ENCODE measurements at regions not wholly inside any gene's neighbourhood (a gene's known extent, or its start where the extent isn't known, plus 50 kb on each side); places are given as distances from the start of the nearest gene placed in this dataset.

DNA sequence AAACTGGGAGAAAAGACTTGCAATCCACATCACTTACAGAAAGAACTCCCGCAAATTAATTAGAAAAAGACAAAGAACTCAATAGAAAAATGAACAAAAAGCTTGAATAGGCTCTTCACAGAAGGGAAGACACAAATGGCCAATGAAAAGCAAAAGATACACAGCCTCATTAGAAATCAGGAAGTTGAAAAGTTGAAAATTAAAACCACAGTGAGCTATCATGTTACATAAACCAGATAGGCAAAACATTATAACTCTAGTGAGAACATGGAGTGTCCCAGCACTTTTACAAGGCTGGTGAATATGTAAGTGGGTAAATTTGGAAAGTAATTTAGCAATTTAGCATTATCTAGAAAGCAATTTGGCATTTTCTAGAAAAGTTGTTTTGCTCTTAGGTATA is 158.4 kb upstream of the RASSF8 start:
- TF ChIP-seq, protein P1, sequence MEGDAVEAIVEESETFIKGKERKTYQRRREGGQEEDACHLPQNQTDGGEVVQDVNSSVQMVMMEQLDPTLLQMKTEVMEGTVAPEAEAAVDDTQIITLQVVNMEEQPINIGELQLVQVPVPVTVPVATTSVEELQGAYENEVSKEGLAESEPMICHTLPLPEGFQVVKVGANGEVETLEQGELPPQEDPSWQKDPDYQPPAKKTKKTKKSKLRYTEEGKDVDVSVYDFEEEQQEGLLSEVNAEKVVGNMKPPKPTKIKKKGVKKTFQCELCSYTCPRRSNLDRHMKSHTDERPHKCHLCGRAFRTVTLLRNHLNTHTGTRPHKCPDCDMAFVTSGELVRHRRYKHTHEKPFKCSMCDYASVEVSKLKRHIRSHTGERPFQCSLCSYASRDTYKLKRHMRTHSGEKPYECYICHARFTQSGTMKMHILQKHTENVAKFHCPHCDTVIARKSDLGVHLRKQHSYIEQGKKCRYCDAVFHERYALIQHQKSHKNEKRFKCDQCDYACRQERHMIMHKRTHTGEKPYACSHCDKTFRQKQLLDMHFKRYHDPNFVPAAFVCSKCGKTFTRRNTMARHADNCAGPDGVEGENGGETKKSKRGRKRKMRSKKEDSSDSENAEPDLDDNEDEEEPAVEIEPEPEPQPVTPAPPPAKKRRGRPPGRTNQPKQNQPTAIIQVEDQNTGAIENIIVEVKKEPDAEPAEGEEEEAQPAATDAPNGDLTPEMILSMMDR (IDR thresholded peaks at IDR 0.05 in 4 of 5, conservative IDR thresholded peaks at IDR 0.05 in 1 of 5), result no peak
- TF ChIP-seq POLR2A (IDR thresholded peaks at IDR 0.05), result no peak

Measured in gastrocnemius medialis (tissue), 4 donors.